ENCODE measurements at regions not wholly inside any gene's neighbourhood (a gene's known extent, or its start where the extent isn't known, plus 50 kb on each side); places are given as distances from the start of the nearest gene placed in this dataset.
"Not testable (repeated sequence)": the region's sequence is repeated elsewhere in the genome, so short reads cannot be mapped to it uniquely, and the experiment has no call there.

GRCh38 chr1:204013052-204013451 is 59.9 kb upstream of the SOX13 start:
- WGBS, 2 experiments (ENCODE audit: insufficient coverage in 1 of 2, insufficient read length in 1 of 2): 51 to 59% methylated on average over 8 of the region's 8 CpGs

GRCh38 chr1:204014336-204014735 is 58.6 kb upstream of the SOX13 start:
- Mint-ChIP-seq H3K4me1 (peaks cover 30% of the 10 kb centered on the region), H3K36me3 (ENCODE audit: low read depth) (no peaks in the 10 kb centered on the region)

More at GRCh38 chr1:204013052-204013451, 59.9 kb upstream of the SOX13 start:
- Mint-ChIP-seq H3K27ac (no peak overlapping the region), H3K9me3 (no peaks in the 10 kb centered on the region), H3K27me3 (ENCODE audit: insufficient read depth) (no peaks in the 10 kb centered on the region), H3K4me1 (peaks cover 21% of the 10 kb centered on the region), H3K4me3 (no peak overlapping the region), H3K36me3 (ENCODE audit: low read depth) (no peaks in the 10 kb centered on the region)
- no peak overlapping the region for H3K9ac ChIP-seq (ENCODE audit: extremely low read depth, low read length, poor library complexity, severe bottlenecking)
- no peaks in the 10 kb centered on the region for H3K36me3 ChIP-seq (ENCODE audit: control insufficient read depth, insufficient read depth, low read length)
- no peaks in the 10 kb centered on the region for H3K27me3 ChIP-seq (ENCODE audit: control insufficient read depth, insufficient read depth, low read length, poor library complexity, severe bottlenecking)
- no peak for TF ChIP-seq CTCF (conservative IDR thresholded peaks at IDR 0.05)
- H3K4me1 ChIP-seq (ENCODE audit: control insufficient read depth, insufficient read depth, low read length): peaks cover 5% of the 10 kb centered on the region
- no peak overlapping the region for H3K27ac ChIP-seq (ENCODE audit: low read depth, low read length)
- H3K9me3 ChIP-seq (ENCODE audit: control insufficient read depth, low read length): no peaks in the 10 kb centered on the region
- H3K4me3 ChIP-seq (ENCODE audit: low read length): no peak overlapping the region
- DNase-seq: no peak

GRCh38 chr1:204014961-204015360 is 58.0 kb upstream of the SOX13 start:
- 96% methylated on average over 3 to 8 of the region's 8 CpGs for WGBS, 2 experiments (ENCODE audit: insufficient coverage in 1 of 2, insufficient read length in 1 of 2)

More at GRCh38 chr1:204014336-204014735, 58.6 kb upstream of the SOX13 start:
- DNase-seq: no peak
- TF ChIP-seq CTCF (conservative IDR thresholded peaks at IDR 0.05): no peak
- H3K4me3 ChIP-seq (ENCODE audit: low read length): no peak overlapping the region
- no peaks in the 10 kb centered on the region for H3K27me3 ChIP-seq (ENCODE audit: control insufficient read depth, insufficient read depth, low read length, poor library complexity, severe bottlenecking)
- peaks cover 10% of the 10 kb centered on the region for H3K9me3 ChIP-seq (ENCODE audit: control insufficient read depth, low read length)
- no peak overlapping the region for H3K27ac ChIP-seq (ENCODE audit: low read depth, low read length)
- no peaks in the 10 kb centered on the region for H3K36me3 ChIP-seq (ENCODE audit: control insufficient read depth, insufficient read depth, low read length)
- 97 to 99% methylated on average over 3 of the region's 3 CpGs for WGBS, 2 experiments (ENCODE audit: insufficient coverage in 1 of 2, insufficient read length in 1 of 2)
- H3K4me1 ChIP-seq (ENCODE audit: control insufficient read depth, insufficient read depth, low read length): peaks cover 5% of the 10 kb centered on the region
- Mint-ChIP-seq H3K27ac (no peak overlapping the region), H3K4me3 (no peak overlapping the region), H3K9me3 (peaks cover 1% of the 10 kb centered on the region), H3K27me3 (ENCODE audit: insufficient read depth) (no peaks in the 10 kb centered on the region)
- no peak overlapping the region for H3K9ac ChIP-seq (ENCODE audit: extremely low read depth, low read length, poor library complexity, severe bottlenecking)

GRCh38 chr1:204017032-204017431 is 55.9 kb upstream of the SOX13 start:
- WGBS, 2 experiments (ENCODE audit: insufficient coverage in 1 of 2, insufficient read length in 1 of 2): 44 to 100% methylated on average over 1 of the region's 1 CpG
- Mint-ChIP-seq H3K27ac (peak overlapping the region; percentile 78), H3K36me3 (ENCODE audit: low read depth) (no peaks in the 10 kb centered on the region), H3K27me3 (ENCODE audit: insufficient read depth) (no peaks in the 10 kb centered on the region), H3K4me3 (peak overlapping the region; percentile 30), H3K4me1 (peaks cover 30% of the 10 kb centered on the region), H3K9me3 (peaks cover 2% of the 10 kb centered on the region)
- no peak overlapping the region for H3K9ac ChIP-seq (ENCODE audit: extremely low read depth, low read length, poor library complexity, severe bottlenecking)
- H3K27me3 ChIP-seq (ENCODE audit: control insufficient read depth, insufficient read depth, low read length, poor library complexity, severe bottlenecking): no peaks in the 10 kb centered on the region
- peaks cover 5% of the 10 kb centered on the region for H3K4me1 ChIP-seq (ENCODE audit: control insufficient read depth, insufficient read depth, low read length)
- no peak for TF ChIP-seq CTCF (conservative IDR thresholded peaks at IDR 0.05)
- H3K4me3 ChIP-seq (ENCODE audit: low read length): peak overlapping the region; percentile 71
- H3K36me3 ChIP-seq (ENCODE audit: control insufficient read depth, insufficient read depth, low read length): no peaks in the 10 kb centered on the region
- no peak for DNase-seq
- H3K9me3 ChIP-seq (ENCODE audit: control insufficient read depth, low read length): peaks cover 13% of the 10 kb centered on the region
- H3K27ac ChIP-seq (ENCODE audit: low read depth, low read length): no peak overlapping the region

More at GRCh38 chr1:204014961-204015360, 58.0 kb upstream of the SOX13 start:
- not testable (repeated sequence) for H3K4me3 ChIP-seq (ENCODE audit: low read length); H3K27ac ChIP-seq (ENCODE audit: low read depth, low read length); H3K27me3 Mint-ChIP-seq (ENCODE audit: insufficient read depth); H3K36me3 ChIP-seq (ENCODE audit: control insufficient read depth, insufficient read depth, low read length); H3K4me3 Mint-ChIP-seq; H3K9me3 Mint-ChIP-seq; H3K9ac ChIP-seq (ENCODE audit: extremely low read depth, low read length, poor library complexity, severe bottlenecking); H3K27me3 ChIP-seq (ENCODE audit: control insufficient read depth, insufficient read depth, low read length, poor library complexity, severe bottlenecking); DNase-seq; H3K36me3 Mint-ChIP-seq (ENCODE audit: low read depth); H3K4me1 ChIP-seq (ENCODE audit: control insufficient read depth, insufficient read depth, low read length)
- H3K27ac Mint-ChIP-seq: peak overlapping the region; percentile 40
- H3K4me1 Mint-ChIP-seq: peaks cover 30% of the 10 kb centered on the region
- H3K9me3 ChIP-seq (ENCODE audit: control insufficient read depth, low read length): peaks cover 13% of the 10 kb centered on the region
